Right lobe of liver (tissue), 6 donors: ENCODE measurements at regions not wholly inside any gene's neighbourhood (a gene's known extent, or its start where the extent isn't known, plus 50 kb on each side); places are given as distances from the start of the nearest gene placed in this dataset.

Source experiments
- ATAC-seq, 4 donors: fragments of 200-7000 bp; cut with Tn5 transposase; one replicate each; pipeline ENCODE4 v1.9.1; 2020; ENCODE audit warnings: mild to moderate bottlenecking in 4 of 4, moderate library complexity in 4 of 4
- DNase-seq, 3 donors: peaks; one replicate each; pipeline ENCODE4 v3.0.0-alpha.2; 2020
- H3K27ac ChIP-seq, 3 donors: fragments of 200-600 bp; one replicate each; pipeline ENCODE4 v1.8.0; 2022
- H3K27me3 ChIP-seq, 2 donors: fragments of 200-600 bp; one replicate each; pipeline ENCODE4 v1.8.0; 2022
- H3K36me3 ChIP-seq, 4 donors: fragments of 200-600 bp; sonication (generic) in 1 of 4; one replicate each; pipeline versions ENCODE4 v1.5.1 to v1.8.0; 2017 to 2022; ENCODE audit warnings: control low read depth in 1 of 4
- H3K4me1 ChIP-seq, 4 donors: fragments of 200-600 bp; sonication (generic) in 1 of 4; one replicate each; pipeline versions ENCODE4 v1.5.1 to v1.8.0; 2017 to 2022; ENCODE audit warnings: control low read depth in 1 of 4
- H3K4me3 ChIP-seq, 3 donors: fragments of 200-600 bp; one replicate each; pipeline ENCODE4 v1.8.0; 2022
- H3K9me3 ChIP-seq, 4 donors: fragments of 200-600 bp; sonication (generic) in 1 of 4; one replicate each; pipeline versions ENCODE4 v1.5.1 to v1.8.0; 2017 to 2022; ENCODE audit warnings: control low read depth in 1 of 4
- CTCF ChIP-seq, 4 donors: fragments of 200-600 bp in 3 of 4; fragments of 450-650 bp in 1 of 4; IDR thresholded peaks; one replicate each; pipeline versions ENCODE4 v1.5.1 to v1.8.0; 2016 to 2022; ENCODE audit warnings: antibody characterized with exemption in 4 of 4, mild to moderate bottlenecking in 2 of 4
- POLR2A ChIP-seq: fragments of 450-650 bp; IDR thresholded peaks from one replicate; pipeline ENCODE4 v1.6.1; 2017; ENCODE audit warnings: antibody characterized with exemption, mild to moderate bottlenecking
- WGBS: methylation state at CpG from one replicate; pipeline ENCODE4 v1.1.6; 2018; ENCODE audit warnings: low coverage, low lambda C conversion rate; ENCODE audit not compliant: insufficient coverage; ENCODE audit errors: missing lambda C conversion rate; 5-methylcytosine and 5-hydroxymethylcytosine counted together
- intact Hi-C, 2 donors: fragments of 100-400 bp; cut with DNase I; formaldehyde crosslinking; loops; one replicate each; pipeline versions ENCODE4 v1.11.2 to v1.14.1; 2022
- donor health status: DM: no; HTN: yes; CAD: no.
- donor health status: DM: no; HTN: no; CAD: no.
- donor health status: DM: no; HTN: no; CAD: no.
- donor health status: DM: no; HTN: yes; CAD: no.
- donor health status: DM: no; HTN: yes; CAD: no.

- Histone ChIP-seq H3K27ac (no peak overlapping the region), H3K9me3 (no peaks in the 10 kb centered on the region), H3K4me1 (no peaks in the 10 kb centered on the region), H3K27me3 (no peaks in the 10 kb centered on the region), H3K36me3 (no peaks in the 10 kb centered on the region), H3K4me3 (no peak overlapping the region)
- DNase-seq (no peak), ATAC-seq (no peak)
- intact Hi-C loops, result no loop called here
- TF ChIP-seq POLR2A (no peak), CTCF (IDR thresholded peaks at IDR 0.05) (no peak)
- WGBS, result 30% methylated on average over 8 of the region's 9 CpGs
Observed at GRCh38 chr3:45311953-45312801, 76.2 kb upstream of the LARS2 start.

GRCh38 chr3:45312836-45313493 is 75.4 kb upstream of the LARS2 start:
- Histone ChIP-seq H3K27ac (no peak overlapping the region), H3K27me3 (no peaks in the 10 kb centered on the region), H3K4me3 (no peak overlapping the region), H3K36me3 (no peaks in the 10 kb centered on the region), H3K9me3 (no peaks in the 10 kb centered on the region), H3K4me1 (no peaks in the 10 kb centered on the region)
- 20% methylated on average over 7 of the region's 7 CpGs for WGBS
- intact Hi-C loops, result no loop called here
- no peak for TF ChIP-seq CTCF (IDR thresholded peaks at IDR 0.05)
- TF ChIP-seq POLR2A, result no peak
- DNase-seq (no peak), ATAC-seq (no peak)

DNA sequence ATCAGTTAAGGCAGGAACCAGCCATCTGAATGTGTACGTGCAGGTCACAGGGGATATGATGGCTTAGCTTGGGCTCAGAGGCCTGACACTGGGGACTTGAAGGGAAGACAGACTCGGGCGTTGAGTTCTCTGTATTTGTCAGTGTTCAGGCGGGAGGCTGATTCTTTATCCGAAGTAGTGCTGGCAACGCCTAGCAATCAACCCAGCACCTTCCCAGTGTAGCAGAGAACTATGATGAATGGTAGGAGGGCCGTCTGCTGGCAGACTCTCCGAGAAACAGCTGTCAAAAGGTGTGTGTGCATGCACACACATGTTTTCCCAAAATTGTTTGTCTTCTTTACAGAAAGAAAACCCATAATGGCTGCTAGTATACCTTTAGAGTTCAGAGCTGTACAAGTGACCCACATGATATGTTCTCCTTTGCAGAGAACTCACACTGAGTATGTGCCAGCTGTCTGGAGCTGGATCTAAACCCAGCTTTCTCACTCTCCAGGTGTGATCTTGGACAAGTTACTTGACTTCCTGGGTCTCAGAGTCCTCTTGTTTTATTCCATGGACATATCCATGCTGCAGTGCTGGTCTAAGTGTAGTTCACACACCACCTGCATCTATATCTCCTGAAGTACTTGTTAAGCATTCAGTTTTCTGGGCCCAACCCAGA is 74.5 kb upstream of the LARS2 start:
- TF ChIP-seq POLR2A (no peak), CTCF (IDR thresholded peaks at IDR 0.05) (no peak)
- intact Hi-C loops, result no loop called here
- no peak for DNase-seq
- no peak overlapping the region for H3K4me3 ChIP-seq
- H3K4me1 ChIP-seq, result no peaks in the 10 kb centered on the region
- 41% methylated on average over 7 of the region's 8 CpGs for WGBS
- H3K27me3 ChIP-seq, result no peaks in the 10 kb centered on the region
- no peaks in the 10 kb centered on the region for H3K9me3 ChIP-seq
- H3K36me3 ChIP-seq, result no peaks in the 10 kb centered on the region
- no peak for ATAC-seq
- no peak overlapping the region for H3K27ac ChIP-seq

DNA sequence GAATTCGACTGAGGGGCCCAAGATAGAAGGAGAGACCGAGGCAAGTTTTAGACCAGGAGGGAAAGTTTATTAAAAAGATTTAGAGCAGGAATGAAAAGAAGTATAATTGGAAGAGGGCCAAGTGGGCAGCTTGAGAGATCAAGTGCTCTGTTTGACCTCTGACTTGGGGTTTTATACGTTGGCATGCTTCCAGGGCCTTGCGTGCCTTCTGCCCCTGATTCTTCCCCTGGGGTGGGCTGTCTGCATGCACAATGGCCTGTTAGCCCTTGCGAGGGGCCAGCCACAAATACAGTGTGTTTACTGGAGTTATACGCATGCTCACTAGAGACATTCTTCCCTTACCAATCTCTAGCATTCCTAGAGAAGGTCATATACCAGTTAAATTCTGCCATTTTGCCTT is 70.7 kb upstream of the LARS2 start:
- H3K27me3 ChIP-seq, result no peaks in the 10 kb centered on the region
- DNase-seq, result no peak
- H3K9me3 ChIP-seq, result no peaks in the 10 kb centered on the region
- no peak overlapping the region for H3K4me3 ChIP-seq
- ATAC-seq, result no peak
- no peaks in the 10 kb centered on the region for H3K36me3 ChIP-seq
- WGBS, result 31% methylated on average over 3 of the region's 6 CpGs
- H3K27ac ChIP-seq, result no peak overlapping the region
- intact Hi-C loops, result no loop called here
- no peaks in the 10 kb centered on the region for H3K4me1 ChIP-seq
- TF ChIP-seq CTCF (IDR thresholded peaks at IDR 0.05) (no peak), POLR2A (no peak)
